CD4-positive, alpha-beta T cell (primary cell): ENCODE measurements at regions not wholly inside any gene's neighbourhood (a gene's known extent, or its start where the extent isn't known, plus 50 kb on each side); places are given as distances from the start of the nearest gene placed in this dataset.

Experiments used
- ATAC-seq: fragments of 200-7000 bp; cut with Tn5 transposase; one replicate; pipeline ENCODE4 v1.10.0; 2022; ENCODE audit warnings: mild to moderate bottlenecking; ENCODE audit not compliant: poor library complexity
- CTCF ChIA-PET: fragments of 350-600 bp; sonication (Branson Sonifier 250); formaldehyde crosslinking; loops from one replicate; lab custom pipeline; 2021; ENCODE audit warnings: antibody characterized with exemption, inconsistent platforms; lab: Charles Lee
- POLR2A ChIA-PET: fragments of 350-600 bp; sonication (Branson Sonifier 250); formaldehyde crosslinking; loops from one replicate; lab custom pipeline; 2021; ENCODE audit warnings: antibody characterized with exemption, inconsistent platforms; lab: Charles Lee
- DNase-seq, 14 experiments: peaks; one replicate each; pipeline ENCODE4 v3.0.0-alpha.2; 2013 to 2020; ENCODE audit warnings: mixed read lengths in 2 of 14
- H3K27ac ChIP-seq, 2 donors: one replicate each; pipeline versions ENCODE4 v1.5.1 to v1.7.0; 2013; ENCODE audit warnings: low read length in 2 of 2, low read depth in 1 of 2, mild to moderate bottlenecking in 1 of 2
- H3K27me3 ChIP-seq, 2 experiments: 1 replicate in 1 of 2; 2 replicates in 1 of 2; pipeline versions ENCODE4 v1.6.1 to v1.7.0; 2013; ENCODE audit warnings: low read length in 2 of 2, control low read depth in 1 of 2, mild to moderate bottlenecking in 1 of 2, moderate library complexity in 1 of 2; ENCODE audit not compliant: insufficient read depth in 2 of 2, control insufficient read depth in 1 of 2
- H3K36me3 ChIP-seq: one replicate; pipeline ENCODE4 v1.6.1; 2013; ENCODE audit warnings: low read length, control low read depth; ENCODE audit not compliant: insufficient read depth
- H3K4me1 ChIP-seq: one replicate; pipeline ENCODE4 v1.6.1; 2013; ENCODE audit warnings: low read length, control low read depth; ENCODE audit not compliant: insufficient read depth
- H3K4me3 ChIP-seq: one replicate; pipeline ENCODE4 v1.5.1; 2013; ENCODE audit warnings: mild to moderate bottlenecking, low read length, moderate library complexity
- H3K9me3 ChIP-seq, 2 experiments: 1 replicate in 1 of 2; 2 replicates in 1 of 2; pipeline versions ENCODE4 v1.6.1 to v1.7.0; 2013; ENCODE audit warnings: low read length in 2 of 2, mild to moderate bottlenecking in 2 of 2, control low read depth in 1 of 2, moderate library complexity in 1 of 2; ENCODE audit not compliant: control insufficient read depth in 1 of 2, insufficient read depth in 1 of 2
- H3K27ac Mint-ChIP-seq: one replicate; pipeline ENCODE4 v1.8.0; 2020; ENCODE audit warnings: mixed read lengths
- H3K27me3 Mint-ChIP-seq: one replicate; pipeline ENCODE4 v1.8.0; 2021; ENCODE audit warnings: mixed read lengths
- H3K36me3 Mint-ChIP-seq: one replicate; pipeline ENCODE4 v1.8.0; 2021; ENCODE audit warnings: low read depth, mixed read lengths
- H3K4me1 Mint-ChIP-seq: one replicate; pipeline ENCODE4 v1.8.0; 2021; ENCODE audit warnings: low read depth, mixed read lengths
- H3K4me3 Mint-ChIP-seq: one replicate; pipeline ENCODE4 v1.8.0; 2020; ENCODE audit warnings: mild to moderate bottlenecking, mixed read lengths
- H3K9me3 Mint-ChIP-seq: one replicate; pipeline ENCODE4 v1.8.0; 2020; ENCODE audit warnings: mixed read lengths
- intact Hi-C, 2 experiments: fragments of 100-400 bp; cut with DNase I in 1 of 2; cut with micrococcal nuclease in 1 of 2; formaldehyde crosslinking; loops; one replicate each; pipeline versions ENCODE4 v1.15.1 to v1.9.0; 2023 to 2025; cut with DNase I, micrococcal nuclease
- TF ChIP-seq, protein P1 (sequence below): fragments of 200-600 bp; IDR thresholded peaks from one replicate; pipeline ENCODE4 v1.8.0; 2022; ENCODE audit warnings: antibody characterized with exemption, mild to moderate bottlenecking

DNA sequence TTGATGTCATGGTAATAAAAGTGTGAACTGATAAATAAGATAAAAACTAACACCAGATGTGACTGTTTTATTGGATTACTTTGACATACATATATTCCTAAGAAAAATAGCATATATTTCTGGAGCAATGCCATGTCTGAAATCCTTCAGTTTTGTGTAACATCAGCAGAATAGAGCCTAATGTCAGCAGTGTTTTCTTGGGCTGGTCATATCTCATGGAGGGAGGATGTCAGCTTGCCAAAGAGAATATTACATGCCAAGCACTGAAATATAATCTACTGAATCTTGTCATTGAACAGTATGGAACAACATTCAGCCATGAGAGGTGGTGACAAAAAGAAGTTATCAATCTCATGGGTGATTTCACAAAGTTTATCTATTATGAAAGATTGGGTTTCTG, 220.3 kb downstream of the KLHL28 start:
- no peak overlapping the region for H3K4me3 ChIP-seq
- H3K4me1 ChIP-seq: no peaks in the 10 kb centered on the region
- Mint-ChIP-seq H3K9me3 (no peaks in the 10 kb centered on the region), H3K27ac (no peak overlapping the region), H3K27me3 (peaks cover 13% of the 10 kb centered on the region), H3K4me1 (no peaks in the 10 kb centered on the region), H3K36me3 (no peaks in the 10 kb centered on the region), H3K4me3 (no peak overlapping the region)
- POLR2A ChIA-PET: interaction anchor here (0.7 kb wide), 1 partner anchor 220 kb away, joined by 3 read pairs; no protein-coding TSS in a partner anchor
- no peak for ATAC-seq
- H3K27ac ChIP-seq: no peak overlapping the region
- CTCF ChIA-PET: no interaction called here
- TF ChIP-seq, protein P1, sequence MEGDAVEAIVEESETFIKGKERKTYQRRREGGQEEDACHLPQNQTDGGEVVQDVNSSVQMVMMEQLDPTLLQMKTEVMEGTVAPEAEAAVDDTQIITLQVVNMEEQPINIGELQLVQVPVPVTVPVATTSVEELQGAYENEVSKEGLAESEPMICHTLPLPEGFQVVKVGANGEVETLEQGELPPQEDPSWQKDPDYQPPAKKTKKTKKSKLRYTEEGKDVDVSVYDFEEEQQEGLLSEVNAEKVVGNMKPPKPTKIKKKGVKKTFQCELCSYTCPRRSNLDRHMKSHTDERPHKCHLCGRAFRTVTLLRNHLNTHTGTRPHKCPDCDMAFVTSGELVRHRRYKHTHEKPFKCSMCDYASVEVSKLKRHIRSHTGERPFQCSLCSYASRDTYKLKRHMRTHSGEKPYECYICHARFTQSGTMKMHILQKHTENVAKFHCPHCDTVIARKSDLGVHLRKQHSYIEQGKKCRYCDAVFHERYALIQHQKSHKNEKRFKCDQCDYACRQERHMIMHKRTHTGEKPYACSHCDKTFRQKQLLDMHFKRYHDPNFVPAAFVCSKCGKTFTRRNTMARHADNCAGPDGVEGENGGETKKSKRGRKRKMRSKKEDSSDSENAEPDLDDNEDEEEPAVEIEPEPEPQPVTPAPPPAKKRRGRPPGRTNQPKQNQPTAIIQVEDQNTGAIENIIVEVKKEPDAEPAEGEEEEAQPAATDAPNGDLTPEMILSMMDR: no peak
- DNase-seq: no peak
- H3K27me3 ChIP-seq: no peaks in the 10 kb centered on the region
- intact Hi-C loops: no loop called here
- no peaks in the 10 kb centered on the region for H3K36me3 ChIP-seq
- H3K9me3 ChIP-seq: no peaks in the 10 kb centered on the region

DNA sequence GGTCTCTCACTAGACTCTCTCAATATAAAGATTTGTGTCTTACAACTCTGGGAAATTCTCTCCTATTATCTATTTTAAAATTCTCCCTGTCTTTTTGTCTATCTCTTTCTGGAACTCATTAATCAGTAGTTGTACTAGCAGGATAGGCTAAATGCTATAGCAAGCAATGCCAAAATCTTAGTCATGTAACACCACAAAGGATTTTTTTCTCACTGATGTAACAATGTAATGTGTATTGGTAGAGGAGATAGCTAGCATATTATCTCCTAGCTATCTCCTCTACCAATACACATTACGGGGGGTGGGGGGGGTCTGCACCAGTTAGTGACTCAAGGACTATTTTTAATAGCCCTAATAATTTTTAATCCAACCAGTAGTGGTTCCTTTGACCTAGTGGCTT, 225.4 kb downstream of the KLHL28 start:
- intact Hi-C loops: no loop called here
- DNase-seq: no peak
- ChIA-PET POLR2A (no interaction called here), CTCF (no interaction called here)
- no peak overlapping the region for H3K4me3 Mint-ChIP-seq
- Histone ChIP-seq H3K36me3 (no peaks in the 10 kb centered on the region), H3K4me1 (no peaks in the 10 kb centered on the region), H3K4me3 (no peak overlapping the region), H3K27me3 (no peaks in the 10 kb centered on the region), H3K9me3 (no peaks in the 10 kb centered on the region), H3K27ac (no peak overlapping the region)
- H3K9me3 Mint-ChIP-seq: no peaks in the 10 kb centered on the region
- H3K27ac Mint-ChIP-seq: no peak overlapping the region
- H3K4me1 Mint-ChIP-seq: no peaks in the 10 kb centered on the region
- H3K36me3 Mint-ChIP-seq: no peaks in the 10 kb centered on the region
- TF ChIP-seq, protein P1: no peak
- ATAC-seq: no peak
- peaks cover 13% of the 10 kb centered on the region for H3K27me3 Mint-ChIP-seq

DNA sequence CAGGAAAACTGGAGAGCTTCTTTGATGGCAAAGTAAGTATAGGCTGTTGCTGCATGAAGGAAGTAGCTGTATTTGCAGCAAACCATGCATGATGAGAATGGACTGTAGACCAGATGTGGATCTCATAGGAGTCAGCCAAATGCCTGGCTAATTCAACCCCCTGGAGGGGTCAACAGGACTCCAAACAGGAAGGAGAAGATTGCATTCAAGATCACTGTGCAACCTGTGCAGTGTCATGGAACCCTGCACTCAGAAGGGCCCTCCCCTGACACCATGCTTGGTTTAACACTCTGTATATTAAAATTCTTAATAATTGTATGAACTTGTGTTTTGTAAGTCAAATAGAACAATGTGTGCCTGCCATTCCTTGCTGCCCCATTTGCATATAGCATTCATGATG, 225.1 kb upstream of the FSCB start:
- H3K36me3 Mint-ChIP-seq: no peaks in the 10 kb centered on the region
- H3K27ac ChIP-seq: no peak overlapping the region
- no peak overlapping the region for H3K4me3 ChIP-seq
- H3K9me3 Mint-ChIP-seq: no peaks in the 10 kb centered on the region
- H3K27me3 ChIP-seq: no peaks in the 10 kb centered on the region
- H3K27me3 Mint-ChIP-seq: peaks cover 8% of the 10 kb centered on the region
- H3K4me1 Mint-ChIP-seq: no peaks in the 10 kb centered on the region
- no peak overlapping the region for H3K4me3 Mint-ChIP-seq
- ChIA-PET CTCF (no interaction called here), POLR2A (no interaction called here)
- ATAC-seq (no peak), DNase-seq (no peak)
- peaks cover 0 to 5% of the 10 kb centered on the region in 2 experiments for H3K9me3 ChIP-seq
- TF ChIP-seq, protein P1: no peak
- H3K4me1 ChIP-seq: no peaks in the 10 kb centered on the region
- H3K27ac Mint-ChIP-seq: no peak overlapping the region
- H3K36me3 ChIP-seq: no peaks in the 10 kb centered on the region
- intact Hi-C loops: no loop called here
